ENCODE measurements at regions not wholly inside any gene's neighbourhood (a gene's known extent, or its start where the extent isn't known, plus 50 kb on each side); places are given as distances from the start of the nearest gene placed in this dataset.

- Histone ChIP-seq H3K4me1 (ENCODE audit: control insufficient read depth, insufficient read depth, low read length) (peaks cover 3% of the 10 kb centered on the region), H3K27me3 (ENCODE audit: control insufficient read depth, insufficient read depth, low read length) (no peaks in the 10 kb centered on the region), H3K9me3 (ENCODE audit: control insufficient read depth, insufficient read depth, low read depth, low read length) (no peaks in the 10 kb centered on the region), H3K4me3 (ENCODE audit: low read depth in 2 of 2, low read length in 2 of 2) (no peak overlapping the region), H3K36me3 (ENCODE audit: control insufficient read depth, insufficient read depth, low read length) (no peaks in the 10 kb centered on the region), H3K27ac (ENCODE audit: low read length) (no peak overlapping the region; the same call in 1 of the 2 replicates)
- in situ Hi-C loops (cut with HindIII; ENCODE audit: low pct_unique_long_range_greater_than_20kb, low sequenced_read_pairs): no loop called here
- ATAC-seq (no peak), DNase-seq (ENCODE audit: low read depth, low spot score) (no peak)
- TF ChIP-seq POLR2AphosphoS5 (IDR thresholded peaks at IDR 0.05; ENCODE audit: low read depth, low read length): no peak
- TF ChIP-seq TCF7L2 (IDR thresholded peaks at IDR 0.05; ENCODE audit: low read depth, low read length): no peak
- no peak for TF ChIP-seq SIN3A (IDR thresholded peaks at IDR 0.05; ENCODE audit: borderline replicate concordance, insufficient read depth, low read depth, low read length)
- TF ChIP-seq CTCF (IDR thresholded peaks at IDR 0.05): no peak
- TF ChIP-seq REST (IDR thresholded peaks at IDR 0.05; ENCODE audit: insufficient read depth in 1 of 2, low read depth in 2 of 2, low read length in 1 of 2): no peak
- ChIA-PET CTCF (no interaction called here), POLR2A (no interaction called here)
- no TSS peak for BruUV-seq (replicated peaks)
- intact Hi-C loops (cut with micrococcal nuclease; ENCODE audit: unreplicated experiment): no loop called here
Measured at GRCh38 chr14:28138341-28138740, 628.2 kb upstream of the FOXG1 start.

GRCh38 chr14:28141662-28142061, 624.9 kb upstream of the FOXG1 start:
- ATAC-seq (no peak), DNase-seq (ENCODE audit: low read depth, low spot score) (no peak)
- H3K4me1 ChIP-seq (ENCODE audit: control insufficient read depth, insufficient read depth, low read length): peaks cover 3% of the 10 kb centered on the region
- CTCF ChIA-PET: no interaction called here
- no peaks in the 10 kb centered on the region for H3K36me3 ChIP-seq (ENCODE audit: control insufficient read depth, insufficient read depth, low read length)
- no peaks in the 10 kb centered on the region for H3K9me3 ChIP-seq (ENCODE audit: control insufficient read depth, insufficient read depth, low read depth, low read length)
- POLR2A ChIA-PET: no interaction called here
- in situ Hi-C loops (cut with HindIII; ENCODE audit: low pct_unique_long_range_greater_than_20kb, low sequenced_read_pairs): no loop called here
- peak overlapping the region; percentile 57; the same call in 1 of the 2 replicates for H3K27ac ChIP-seq (ENCODE audit: low read length)
- intact Hi-C loops (cut with micrococcal nuclease; ENCODE audit: unreplicated experiment): no loop called here
- H3K27me3 ChIP-seq (ENCODE audit: control insufficient read depth, insufficient read depth, low read length): no peaks in the 10 kb centered on the region
- no peak overlapping the region for H3K4me3 ChIP-seq (ENCODE audit: low read depth in 2 of 2, low read length in 2 of 2)
- no peak for TF ChIP-seq TCF7L2 (IDR thresholded peaks at IDR 0.05; ENCODE audit: low read depth, low read length)
- TF ChIP-seq REST (IDR thresholded peaks at IDR 0.05; ENCODE audit: insufficient read depth in 1 of 2, low read depth in 2 of 2, low read length in 1 of 2): no peak
- no peak for TF ChIP-seq POLR2AphosphoS5 (IDR thresholded peaks at IDR 0.05; ENCODE audit: low read depth, low read length)
- no peak for TF ChIP-seq SIN3A (IDR thresholded peaks at IDR 0.05; ENCODE audit: borderline replicate concordance, insufficient read depth, low read depth, low read length)
- TF ChIP-seq CTCF (IDR thresholded peaks at IDR 0.05): no peak
- BruUV-seq (replicated peaks): no TSS peak
